Cardiac fibroblast (primary cell): ENCODE measurements at regions not wholly inside any gene's neighbourhood (a gene's known extent, or its start where the extent isn't known, plus 50 kb on each side); places are given as distances from the start of the nearest gene placed in this dataset.
A peak's percentile ranks its signal among the peaks of the same experiment; 100 is the strongest.
"Not testable (repeated sequence)": the region's sequence is repeated elsewhere in the genome, so short reads cannot be mapped to it uniquely, and the experiment has no call there.

Experiments
- DNase-seq, 2 donors: peaks; one replicate each; pipeline versions ENCODE4 v3.0.0 to v3.0.0-alpha.2; 2010; ENCODE audit warnings: low read depth in 2 of 2
- H3K4me3 ChIP-seq, 2 donors: replicated peaks in 1 of 2; 1 replicate in 1 of 2; 2 replicates in 1 of 2; pipeline ENCODE4 v1.5.1; 2011; ENCODE audit warnings: low read depth in 2 of 2, low read length in 2 of 2, mild to moderate bottlenecking in 2 of 2, moderate library complexity in 1 of 2
- TF ChIP-seq, protein P1 (sequence below): IDR thresholded peaks from one replicate; pipeline ENCODE4 v1.5.1; 2011; ENCODE audit warnings: low read depth, mild to moderate bottlenecking, low read length, inconsistent platforms

DNA sequence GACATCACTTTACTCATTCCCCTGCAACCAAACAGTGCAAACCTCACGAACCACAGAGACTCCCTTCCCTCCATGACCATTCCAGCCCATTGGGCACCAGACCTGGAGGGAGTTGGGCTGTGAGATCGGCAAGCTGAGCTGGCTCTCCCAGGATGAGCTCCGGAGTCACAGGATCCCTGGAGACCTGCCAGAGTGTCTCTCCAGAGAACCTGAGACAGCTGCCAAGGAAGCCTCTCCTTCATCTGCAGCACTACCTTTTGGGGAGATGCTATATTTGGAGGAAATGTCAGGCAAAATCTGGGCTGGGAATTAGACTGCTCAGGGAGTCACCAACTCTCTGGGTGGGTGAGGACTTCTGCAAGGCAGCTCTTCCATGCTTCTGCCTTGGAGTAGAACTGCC is 417.4 kb downstream of the TNS1 start:
- TF ChIP-seq, protein P1, sequence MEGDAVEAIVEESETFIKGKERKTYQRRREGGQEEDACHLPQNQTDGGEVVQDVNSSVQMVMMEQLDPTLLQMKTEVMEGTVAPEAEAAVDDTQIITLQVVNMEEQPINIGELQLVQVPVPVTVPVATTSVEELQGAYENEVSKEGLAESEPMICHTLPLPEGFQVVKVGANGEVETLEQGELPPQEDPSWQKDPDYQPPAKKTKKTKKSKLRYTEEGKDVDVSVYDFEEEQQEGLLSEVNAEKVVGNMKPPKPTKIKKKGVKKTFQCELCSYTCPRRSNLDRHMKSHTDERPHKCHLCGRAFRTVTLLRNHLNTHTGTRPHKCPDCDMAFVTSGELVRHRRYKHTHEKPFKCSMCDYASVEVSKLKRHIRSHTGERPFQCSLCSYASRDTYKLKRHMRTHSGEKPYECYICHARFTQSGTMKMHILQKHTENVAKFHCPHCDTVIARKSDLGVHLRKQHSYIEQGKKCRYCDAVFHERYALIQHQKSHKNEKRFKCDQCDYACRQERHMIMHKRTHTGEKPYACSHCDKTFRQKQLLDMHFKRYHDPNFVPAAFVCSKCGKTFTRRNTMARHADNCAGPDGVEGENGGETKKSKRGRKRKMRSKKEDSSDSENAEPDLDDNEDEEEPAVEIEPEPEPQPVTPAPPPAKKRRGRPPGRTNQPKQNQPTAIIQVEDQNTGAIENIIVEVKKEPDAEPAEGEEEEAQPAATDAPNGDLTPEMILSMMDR: no peak
- H3K4me3 ChIP-seq: no peak overlapping the region
- DNase-seq: no peak

DNA sequence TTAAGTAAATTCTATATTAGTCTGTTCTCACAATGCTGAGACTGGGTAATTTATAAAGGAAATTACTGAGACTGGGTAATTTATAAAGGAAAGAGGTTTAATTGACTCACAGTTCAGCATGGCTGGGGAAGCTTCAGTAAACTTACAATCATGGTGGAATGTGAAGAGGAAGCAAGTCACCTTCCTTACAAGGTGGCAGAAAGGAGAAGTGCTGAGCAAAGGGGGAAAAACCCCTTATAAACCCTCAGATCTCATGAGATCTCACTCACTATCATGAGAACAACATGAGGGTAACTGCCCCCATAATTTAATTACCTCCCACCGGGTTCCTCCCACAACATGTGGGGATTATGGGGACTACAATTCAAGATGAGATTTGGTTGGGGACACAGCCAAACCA is 422.4 kb downstream of the TNS1 start:
- not testable (repeated sequence) for H3K4me3 ChIP-seq, DNase-seq

DNA sequence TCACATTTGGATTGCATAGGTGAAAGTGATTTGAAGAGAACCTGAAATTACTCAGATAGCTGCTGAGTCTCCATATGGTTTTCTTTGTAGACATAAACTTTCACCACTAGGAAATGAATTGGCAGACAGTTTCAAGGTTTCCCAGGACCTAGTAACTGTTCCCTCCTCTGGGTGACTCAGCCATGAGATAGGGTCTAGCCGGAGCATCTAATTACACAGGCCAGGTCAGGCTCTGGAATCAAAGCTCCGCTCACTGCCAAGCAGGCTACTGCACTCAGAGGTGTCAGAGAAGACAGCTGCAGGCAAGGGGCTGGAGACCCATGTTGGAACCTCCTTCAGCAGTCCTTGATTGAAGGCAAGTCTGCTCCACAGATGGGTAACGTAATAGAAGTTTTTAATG is 429.2 kb downstream of the TNS1 start:
- TF ChIP-seq, protein P1: no peak
- DNase-seq: peak; percentile 4 to 7
- H3K4me3 ChIP-seq: no peak overlapping the region

DNA sequence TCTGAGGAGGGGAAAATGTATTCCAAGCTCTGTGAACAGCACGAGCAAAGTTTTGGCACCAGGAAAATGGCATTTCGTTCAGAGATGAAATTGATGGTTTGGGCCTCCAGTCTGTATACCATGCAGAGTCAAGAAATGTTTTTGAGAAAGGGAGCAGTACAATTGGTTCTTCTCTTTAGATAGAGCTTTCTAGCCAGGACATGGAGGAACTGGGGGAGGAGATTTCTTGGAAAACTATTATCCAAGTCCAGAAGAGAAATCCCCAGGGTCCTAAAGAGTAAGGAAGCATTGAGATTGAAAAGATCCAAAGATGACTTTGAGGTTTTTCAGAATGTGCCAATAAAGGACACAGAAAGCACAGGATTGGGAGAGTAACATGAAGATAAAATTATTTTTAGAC is 432.4 kb downstream of the TNS1 start:
- DNase-seq: no peak
- H3K4me3 ChIP-seq: no peak overlapping the region
- TF ChIP-seq, protein P1: no peak

DNA sequence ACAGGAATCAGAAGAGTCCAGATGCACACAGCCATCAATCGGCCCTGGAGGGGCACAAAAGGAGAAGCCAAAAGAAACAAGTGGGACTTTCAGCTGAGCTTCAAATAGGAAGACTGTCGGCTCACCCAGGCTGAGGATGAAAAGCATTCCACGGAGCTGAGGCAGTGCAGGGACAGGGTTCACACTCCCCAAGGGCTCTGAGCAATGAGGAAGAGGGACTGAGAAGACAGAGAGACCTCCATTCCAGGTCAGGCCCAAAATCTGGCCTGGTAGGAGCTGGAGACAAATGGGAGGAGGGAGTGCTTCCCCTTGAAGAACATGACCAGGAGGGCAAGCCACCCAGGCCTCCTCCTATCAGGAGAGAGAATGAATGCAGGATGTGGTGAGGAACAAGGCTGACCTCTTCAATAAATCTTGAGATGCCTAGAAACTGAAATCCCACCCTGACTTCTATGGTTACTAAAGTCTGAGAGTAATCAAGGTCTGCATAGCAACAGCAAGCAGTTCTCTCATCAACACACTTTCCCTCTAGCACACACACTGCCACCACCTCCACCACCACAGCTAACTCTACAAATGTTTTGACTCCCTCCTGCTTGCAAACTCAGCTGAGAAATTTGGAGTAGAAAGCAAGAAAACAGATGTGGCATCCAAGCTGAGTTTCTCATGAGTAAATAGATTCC is 434.4 kb downstream of the TNS1 start:
- TF ChIP-seq, protein P1: no peak
- DNase-seq: no peak
- no peak overlapping the region for H3K4me3 ChIP-seq

DNA sequence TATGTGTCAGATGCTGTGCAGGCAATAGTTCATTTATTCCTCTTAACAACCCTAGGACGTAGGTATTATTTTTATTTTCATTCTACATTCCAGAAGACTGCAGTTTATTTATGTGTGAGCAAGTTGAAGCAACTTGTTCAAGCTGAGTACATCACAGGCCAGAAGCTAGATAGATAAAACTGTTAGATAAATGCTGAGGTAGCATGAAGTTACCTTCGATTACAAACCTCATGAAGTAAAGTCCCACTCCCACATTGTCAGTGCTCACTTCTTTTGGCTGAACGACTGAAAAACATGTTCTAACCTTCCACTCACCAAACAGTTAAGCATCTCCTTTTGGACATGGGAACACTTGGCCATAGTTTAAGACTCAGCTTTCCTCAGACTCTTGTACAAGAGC is 439.2 kb downstream of the TNS1 start:
- TF ChIP-seq, protein P1: no peak
- no peak for DNase-seq
- no peak overlapping the region for H3K4me3 ChIP-seq

DNA sequence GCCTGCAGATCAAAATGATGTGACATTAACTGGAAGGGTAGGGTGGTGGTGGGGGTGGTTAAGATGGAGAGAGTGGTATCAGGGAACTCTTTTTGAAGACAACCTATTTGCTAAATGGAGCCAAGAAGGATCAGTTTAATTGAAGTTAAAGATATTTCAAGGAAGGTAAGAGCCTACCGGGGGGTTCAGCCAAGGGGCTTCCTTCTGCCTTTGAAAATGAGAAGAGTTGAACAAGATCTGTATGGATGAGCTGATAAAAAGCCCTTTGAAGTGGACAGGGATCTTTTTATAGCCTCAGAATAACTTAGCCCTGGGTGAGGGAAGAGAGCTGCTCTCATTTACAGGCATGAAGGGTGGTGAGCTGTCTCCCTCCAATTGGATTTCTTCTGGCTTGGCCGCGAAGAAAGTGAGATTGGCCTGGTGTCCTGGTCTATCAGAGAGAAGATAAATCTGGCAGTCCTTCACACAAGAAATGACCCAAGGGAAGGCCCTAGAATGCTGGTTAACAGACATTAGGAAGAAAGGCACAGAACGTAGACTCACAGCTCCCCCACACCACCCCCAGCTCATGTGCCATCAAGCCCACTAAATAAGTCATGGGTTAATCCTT is 439.8 kb downstream of the TNS1 start:
- TF ChIP-seq, protein P1: no peak
- DNase-seq: no peak
- H3K4me3 ChIP-seq: no peak overlapping the region
